CD14-positive monocyte (primary cell): ENCODE measurements at regions not wholly inside any gene's neighbourhood (a gene's known extent, or its start where the extent isn't known, plus 50 kb on each side); places are given as distances from the start of the nearest gene placed in this dataset.

ENCODE experiments used
- DNase-seq, 3 donors: peaks; one replicate each; pipeline ENCODE4 v3.0.0-alpha.2; 2011 to 2022
- H2AFZ ChIP-seq: 2 replicates; pipeline ENCODE4 v1.6.0; 2012; ENCODE audit warnings: mild to moderate bottlenecking, low read depth, low read length, inconsistent platforms; ENCODE audit not compliant: insufficient read depth, poor library complexity, severe bottlenecking
- H3K27ac ChIP-seq, 2 donors: 1 replicate in 1 of 2; 2 replicates in 1 of 2; pipeline ENCODE4 v1.5.1; 2012 to 2013; ENCODE audit warnings: low read length in 2 of 2, control low read depth in 1 of 2, inconsistent platforms in 1 of 2, low read depth in 1 of 2, mild to moderate bottlenecking in 1 of 2
- H3K27me3 ChIP-seq, 2 donors: one replicate each; pipeline versions ENCODE4 v1.6.0 to v1.6.1; 2011 to 2013; ENCODE audit warnings: low read length in 2 of 2; ENCODE audit not compliant: control insufficient read depth in 2 of 2, insufficient read depth in 2 of 2
- H3K36me3 ChIP-seq, 2 donors: replicated peaks in 1 of 2; 1 replicate in 1 of 2; 2 replicates in 1 of 2; pipeline versions ENCODE4 v1.5.1 to v1.6.1; 2012 to 2013; ENCODE audit warnings: low read length in 2 of 2, control low read depth in 1 of 2, inconsistent platforms in 1 of 2, mild to moderate bottlenecking in 1 of 2; ENCODE audit not compliant: insufficient read depth in 2 of 2, control insufficient read depth in 1 of 2
- H3K4me1 ChIP-seq, 2 donors: 1 replicate in 1 of 2; 2 replicates in 1 of 2; pipeline versions ENCODE4 v1.5.1 to v1.6.1; 2012 to 2013; ENCODE audit warnings: low read length in 2 of 2, control low read depth in 1 of 2, inconsistent platforms in 1 of 2, mild to moderate bottlenecking in 1 of 2, moderate library complexity in 1 of 2; ENCODE audit not compliant: insufficient read depth in 2 of 2, control insufficient read depth in 1 of 2
- H3K4me2 ChIP-seq: replicated peaks from 2 replicates; pipeline ENCODE3; 2012; ENCODE audit warnings: low read length, moderate library complexity, mild to moderate bottlenecking; ENCODE audit not compliant: poor library complexity, severe bottlenecking; ENCODE audit errors: extremely low read depth
- H3K4me3 ChIP-seq, 3 experiments: fragments of 200-600 bp in 1 of 3; sonication (generic) in 1 of 3; replicated peaks in 1 of 3; 1 replicate in 2 of 3; 2 replicates in 1 of 3; pipeline ENCODE4 v1.5.1; 2011 to 2013; ENCODE audit warnings: low read length in 3 of 3, mild to moderate bottlenecking in 3 of 3, control low read depth in 2 of 3, low read depth in 2 of 3, inconsistent platforms in 1 of 3, moderate library complexity in 1 of 3
- H3K79me2 ChIP-seq: 2 replicates; pipeline ENCODE4 v1.6.0; 2012; ENCODE audit warnings: mild to moderate bottlenecking, control low read depth, inconsistent platforms, low read length, moderate library complexity; ENCODE audit not compliant: insufficient read depth
- H3K9ac ChIP-seq: 2 replicates; pipeline ENCODE4 v1.6.0; 2017; ENCODE audit warnings: low read length, mild to moderate bottlenecking; ENCODE audit not compliant: insufficient read depth, poor library complexity, severe bottlenecking
- H3K9me3 ChIP-seq, 2 donors: replicated peaks in 1 of 2; 1 replicate in 1 of 2; 2 replicates in 1 of 2; pipeline versions ENCODE4 v1.5.1 to v1.6.1; 2012 to 2013; ENCODE audit warnings: low read length in 2 of 2, control low read depth in 1 of 2; ENCODE audit not compliant: control insufficient read depth in 1 of 2, insufficient read depth in 1 of 2
- H4K20me1 ChIP-seq: 2 replicates; pipeline ENCODE4 v1.6.0; 2012; ENCODE audit warnings: mild to moderate bottlenecking, low read length, control low read depth, moderate library complexity; ENCODE audit not compliant: insufficient read depth
- H3K27ac Mint-ChIP-seq, 7 donors: one replicate each; pipeline ENCODE4 v1.8.0; 2020; ENCODE audit warnings: mild to moderate bottlenecking in 7 of 7, mixed read lengths in 7 of 7, moderate library complexity in 6 of 7, inconsistent platforms in 2 of 7
- H3K27me3 Mint-ChIP-seq, 3 donors: one replicate each; pipeline ENCODE4 v1.8.0; 2021 to 2022; ENCODE audit warnings: low read depth in 3 of 3, mild to moderate bottlenecking in 3 of 3, mixed read lengths in 3 of 3, moderate library complexity in 3 of 3, inconsistent platforms in 1 of 3
- H3K36me3 Mint-ChIP-seq, 2 donors: one replicate each; pipeline ENCODE4 v1.8.0; 2020; ENCODE audit warnings: mixed read lengths in 2 of 2, inconsistent platforms in 1 of 2, mild to moderate bottlenecking in 1 of 2
- H3K4me1 Mint-ChIP-seq: one replicate; pipeline ENCODE4 v1.8.0; 2020; ENCODE audit warnings: mild to moderate bottlenecking, mixed read lengths
- H3K4me3 Mint-ChIP-seq, 2 donors: one replicate each; pipeline ENCODE4 v1.8.0; 2020; ENCODE audit warnings: mild to moderate bottlenecking in 2 of 2, mixed read lengths in 2 of 2, moderate library complexity in 1 of 2
- H3K9me3 Mint-ChIP-seq, 7 donors: one replicate each; pipeline ENCODE4 v1.8.0; 2020 to 2022; ENCODE audit warnings: mixed read lengths in 7 of 7, mild to moderate bottlenecking in 6 of 7, moderate library complexity in 6 of 7, inconsistent platforms in 2 of 7
- WGBS: methylation state at CpG from one replicate; pipeline ENCODE4 v1.1.5; 2013; ENCODE audit warnings: missing lambda C conversion rate; ENCODE audit not compliant: insufficient coverage; 5-methylcytosine and 5-hydroxymethylcytosine counted together
- intact Hi-C, 2 donors: fragments of 100-400 bp; cut with micrococcal nuclease; formaldehyde crosslinking; loops; one replicate each; pipeline versions ENCODE4 v1.15.0 to v1.15.1; 2023
- TF ChIP-seq, protein P1 (sequence below): fragments of 200-600 bp; IDR thresholded peaks from one replicate; pipeline ENCODE4 v1.8.0; 2022; ENCODE audit warnings: antibody characterized with exemption, mild to moderate bottlenecking

DNA sequence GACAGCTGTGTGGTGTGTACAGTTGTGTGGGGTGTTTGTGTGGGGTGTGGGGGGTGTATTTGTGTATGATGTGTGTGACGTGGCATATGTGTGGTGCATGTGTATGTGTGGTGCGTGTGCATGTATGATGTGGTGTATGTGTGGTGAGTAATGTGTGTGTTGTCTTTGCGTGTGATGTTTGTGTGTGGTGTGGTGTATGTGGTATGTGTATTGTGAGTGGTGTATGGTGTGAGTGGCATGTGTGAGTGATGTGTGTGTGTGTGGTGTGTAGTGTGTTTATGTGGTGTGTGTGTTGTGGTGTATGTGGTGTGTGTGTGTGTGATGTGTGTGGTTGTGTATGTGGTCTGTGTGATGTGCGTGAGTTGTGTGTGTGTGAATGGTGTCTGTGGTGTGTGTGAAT lies 191.1 kb downstream of the MELK start:
- H3K9me3 ChIP-seq: peaks cover 0 to 12% of the 10 kb centered on the region in 2 donors
- Mint-ChIP-seq H3K9me3 (peaks cover 0 to 7% (median 4%) of the 10 kb centered on the region in 7 donors), H3K36me3 (no peaks in the 10 kb centered on the region), H3K27ac (no peak overlapping the region), H3K4me1 (peaks cover 3% of the 10 kb centered on the region), H3K4me3 (no peak overlapping the region), H3K27me3 (peaks cover 2 to 12% (median 9%) of the 10 kb centered on the region in 3 donors)
- TF ChIP-seq, protein P1, sequence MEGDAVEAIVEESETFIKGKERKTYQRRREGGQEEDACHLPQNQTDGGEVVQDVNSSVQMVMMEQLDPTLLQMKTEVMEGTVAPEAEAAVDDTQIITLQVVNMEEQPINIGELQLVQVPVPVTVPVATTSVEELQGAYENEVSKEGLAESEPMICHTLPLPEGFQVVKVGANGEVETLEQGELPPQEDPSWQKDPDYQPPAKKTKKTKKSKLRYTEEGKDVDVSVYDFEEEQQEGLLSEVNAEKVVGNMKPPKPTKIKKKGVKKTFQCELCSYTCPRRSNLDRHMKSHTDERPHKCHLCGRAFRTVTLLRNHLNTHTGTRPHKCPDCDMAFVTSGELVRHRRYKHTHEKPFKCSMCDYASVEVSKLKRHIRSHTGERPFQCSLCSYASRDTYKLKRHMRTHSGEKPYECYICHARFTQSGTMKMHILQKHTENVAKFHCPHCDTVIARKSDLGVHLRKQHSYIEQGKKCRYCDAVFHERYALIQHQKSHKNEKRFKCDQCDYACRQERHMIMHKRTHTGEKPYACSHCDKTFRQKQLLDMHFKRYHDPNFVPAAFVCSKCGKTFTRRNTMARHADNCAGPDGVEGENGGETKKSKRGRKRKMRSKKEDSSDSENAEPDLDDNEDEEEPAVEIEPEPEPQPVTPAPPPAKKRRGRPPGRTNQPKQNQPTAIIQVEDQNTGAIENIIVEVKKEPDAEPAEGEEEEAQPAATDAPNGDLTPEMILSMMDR: no peak
- H3K4me3 ChIP-seq: no peak overlapping the region
- no peak overlapping the region for H3K4me2 ChIP-seq
- no peak for DNase-seq
- H3K27me3 ChIP-seq: no peaks in the 10 kb centered on the region
- WGBS: 96% methylated on average over 4 of the region's 4 CpGs
- H3K4me1 ChIP-seq: peaks cover 5 to 16% of the 10 kb centered on the region in 2 donors
- no peak overlapping the region for H2AFZ ChIP-seq
- H3K36me3 ChIP-seq: no peaks in the 10 kb centered on the region
- no peak overlapping the region for H3K27ac ChIP-seq
- no peaks in the 10 kb centered on the region for H4K20me1 ChIP-seq
- intact Hi-C loops: no loop called here
- no peak overlapping the region for H3K9ac ChIP-seq
- H3K79me2 ChIP-seq: no peaks in the 10 kb centered on the region

DNA sequence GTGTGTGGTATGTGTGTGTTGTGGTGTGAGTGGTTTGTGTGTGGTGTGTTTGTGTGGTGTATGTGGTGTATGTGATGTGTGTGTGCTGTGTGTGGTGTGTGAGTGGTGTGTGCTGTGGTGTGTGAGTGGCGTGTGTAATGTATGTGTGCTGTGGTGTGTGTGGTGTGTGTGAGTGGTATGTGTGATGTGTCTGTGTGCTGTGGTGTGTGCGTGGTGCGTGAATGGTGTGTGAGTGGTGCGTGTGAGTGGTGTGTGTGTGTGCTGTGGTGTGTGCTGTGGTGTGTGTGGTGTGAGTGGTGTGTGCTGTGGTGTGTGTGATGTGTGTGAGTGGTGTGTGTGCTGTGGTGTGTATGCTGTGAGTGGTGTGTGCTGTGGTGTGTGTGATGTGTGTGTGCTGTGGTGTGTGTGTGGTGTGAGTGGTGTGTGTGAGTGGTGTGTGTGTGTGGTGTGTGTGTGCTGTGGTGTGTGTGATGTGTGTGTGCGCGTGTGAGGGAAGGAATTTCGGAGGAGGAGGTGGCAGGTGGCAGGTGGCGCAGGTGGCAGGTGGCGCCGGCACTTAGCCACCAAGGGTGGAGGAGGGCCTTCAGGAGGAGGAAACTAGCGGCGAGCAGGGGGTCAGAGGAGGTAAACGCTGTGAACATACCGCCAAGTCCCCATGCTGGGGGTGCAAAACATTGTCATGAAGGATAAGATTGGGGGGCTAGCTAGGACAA lies 191.8 kb downstream of the MELK start:
- Mint-ChIP-seq H3K27ac (no peak overlapping the region), H3K27me3 (peaks cover 1 to 18% (median 11%) of the 10 kb centered on the region in 3 donors), H3K4me3 (no peak overlapping the region), H3K36me3 (no peaks in the 10 kb centered on the region), H3K4me1 (peaks cover 3% of the 10 kb centered on the region), H3K9me3 (peaks cover 0 to 7% (median 4%) of the 10 kb centered on the region in 7 donors)
- intact Hi-C loops: no loop called here
- TF ChIP-seq, protein P1: no peak
- Histone ChIP-seq H3K79me2 (no peaks in the 10 kb centered on the region), H2AFZ (no peak overlapping the region), H3K27ac (no peak overlapping the region), H3K9me3 (peaks cover 0 to 12% of the 10 kb centered on the region in 2 donors), H3K27me3 (no peaks in the 10 kb centered on the region), H3K4me2 (no peak overlapping the region), H3K4me3 (no peak overlapping the region), H3K36me3 (no peaks in the 10 kb centered on the region), H3K9ac (no peak overlapping the region), H4K20me1 (no peaks in the 10 kb centered on the region), H3K4me1 (peaks cover 5 to 16% of the 10 kb centered on the region in 2 donors)
- WGBS: 99% methylated on average over 14 of the region's 14 CpGs
- DNase-seq: no peak
